ENCODE measurements at regions not wholly inside any gene's neighbourhood (a gene's known extent, or its start where the extent isn't known, plus 50 kb on each side); places are given as distances from the start of the nearest gene placed in this dataset.
"Not testable (repeated sequence)": the region's sequence is repeated elsewhere in the genome, so short reads cannot be mapped to it uniquely, and the experiment has no call there.

- no peak for DNase-seq
Observed at GRCh38 chr21:16426936-16427335, 697.2 kb downstream of the USP25 start.

DNA sequence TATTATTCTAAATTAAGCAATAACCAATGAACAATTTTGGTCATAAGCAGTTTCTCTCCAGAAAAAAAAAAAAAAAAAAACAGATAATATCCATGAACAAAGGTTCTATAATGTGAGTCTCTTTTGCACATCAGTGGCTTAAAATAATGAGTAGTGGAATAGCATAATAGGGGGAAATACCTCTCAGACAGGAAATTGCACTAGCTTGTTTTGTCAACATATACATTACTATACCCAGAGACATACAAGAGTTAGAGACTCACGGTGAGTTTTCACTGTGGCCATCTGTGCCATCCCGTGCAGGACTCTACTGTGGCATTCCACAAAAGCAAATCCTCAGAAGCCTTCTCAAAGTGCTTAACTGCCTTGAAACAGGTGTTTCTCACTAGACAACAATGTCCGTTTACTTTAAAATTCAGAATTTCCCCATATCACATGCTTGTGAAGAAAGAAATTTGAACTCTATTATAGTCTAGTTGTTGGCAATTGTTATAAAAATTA is 697.9 kb downstream of the USP25 start:
- DNase-seq, result no peak

DNA sequence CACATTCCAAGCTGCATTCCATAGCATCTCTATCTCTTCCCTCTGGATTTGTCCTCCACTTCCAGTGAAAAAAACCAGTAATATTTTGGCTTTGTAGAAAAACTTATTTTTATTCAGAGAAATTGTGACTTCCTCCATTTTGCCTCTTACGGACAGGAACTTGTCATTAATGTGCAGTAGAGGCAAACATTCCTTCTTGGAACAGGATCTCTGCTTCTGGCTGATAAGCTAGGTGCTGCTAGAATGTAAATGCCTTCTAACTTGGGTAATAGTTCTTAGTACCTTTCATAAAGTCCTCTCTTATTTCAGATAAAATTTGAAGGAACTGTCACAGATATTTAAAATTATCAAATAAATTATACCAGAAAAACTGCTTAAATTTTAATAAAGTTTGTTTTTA is 707.8 kb downstream of the USP25 start:
- no peak for DNase-seq

- no peak for DNase-seq
Observed at GRCh38 chr21:16438761-16439160, 709.0 kb downstream of the USP25 start.

DNA sequence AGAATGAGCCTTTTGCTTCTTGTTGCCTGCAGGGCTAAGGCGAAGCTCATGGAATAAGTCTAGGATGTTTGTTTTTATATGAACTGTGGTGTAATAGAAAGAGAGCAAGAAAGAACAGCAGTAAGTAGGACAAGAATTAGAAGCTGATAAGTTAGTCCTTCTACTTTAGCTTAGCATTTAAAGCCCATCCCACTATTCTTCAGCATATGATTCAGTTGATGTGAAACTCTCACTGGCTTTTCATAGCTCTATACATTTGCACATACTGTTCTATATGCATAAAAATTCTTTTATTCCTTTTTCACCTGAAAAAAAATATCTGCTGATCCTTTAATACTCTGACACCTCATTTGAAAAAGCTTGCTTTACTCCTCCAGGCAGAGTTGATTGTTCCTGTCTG is 712.0 kb downstream of the USP25 start:
- no peak for DNase-seq

- no peak for DNase-seq
Observed at GRCh38 chr21:16454399-16454798, 724.6 kb downstream of the USP25 start.

DNA sequence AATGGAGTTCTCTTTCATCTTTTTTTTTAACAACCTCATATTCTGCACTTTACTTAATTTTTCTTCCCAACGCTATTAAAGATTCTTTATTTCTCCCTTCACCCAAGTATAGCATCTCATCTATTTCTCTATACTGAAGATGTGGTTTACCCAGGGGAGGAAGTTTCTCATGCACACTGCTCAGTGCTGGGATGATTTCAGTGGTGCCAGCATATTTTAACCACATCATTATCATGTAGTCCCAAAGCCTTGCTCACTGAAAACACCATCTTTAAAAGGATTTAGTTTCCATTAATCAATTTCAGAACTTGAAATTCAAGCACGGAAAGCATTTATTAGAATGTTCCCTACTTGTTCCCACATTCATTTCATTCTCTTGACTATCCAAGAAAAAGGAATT is 725.7 kb downstream of the USP25 start:
- no peak for DNase-seq

- no peak for DNase-seq
Observed at GRCh38 chr21:16455978-16456377, 726.2 kb downstream of the USP25 start.

- DNase-seq, result no peak
Observed at GRCh38 chr21:16457498-16457897, 727.7 kb downstream of the USP25 start.

GRCh38 chr21:16460936-16461335 is 731.2 kb downstream of the USP25 start:
- no peak for DNase-seq

GRCh38 chr21:16464211-16464889 is 734.6 kb downstream of the USP25 start:
- DNase-seq, result not testable (repeated sequence)

DNA sequence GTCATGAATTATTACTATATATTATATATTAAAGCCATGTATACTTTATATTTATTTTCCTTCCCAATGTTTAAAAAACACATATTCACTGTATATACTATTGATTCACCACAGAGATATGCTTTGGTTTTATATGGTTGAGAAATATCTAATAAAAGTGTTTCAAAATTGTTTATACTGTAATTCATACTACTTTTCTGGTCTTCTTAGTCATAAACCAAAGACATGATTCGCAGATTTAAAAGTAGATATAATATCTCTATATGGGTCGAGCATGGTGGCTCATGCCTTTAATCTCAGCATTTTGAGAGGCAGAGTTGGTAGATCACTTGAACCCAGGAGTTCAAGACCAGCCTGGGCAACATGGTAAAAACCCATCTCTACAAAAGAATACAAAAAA is 738.4 kb downstream of the USP25 start:
- no peak for DNase-seq

DNA sequence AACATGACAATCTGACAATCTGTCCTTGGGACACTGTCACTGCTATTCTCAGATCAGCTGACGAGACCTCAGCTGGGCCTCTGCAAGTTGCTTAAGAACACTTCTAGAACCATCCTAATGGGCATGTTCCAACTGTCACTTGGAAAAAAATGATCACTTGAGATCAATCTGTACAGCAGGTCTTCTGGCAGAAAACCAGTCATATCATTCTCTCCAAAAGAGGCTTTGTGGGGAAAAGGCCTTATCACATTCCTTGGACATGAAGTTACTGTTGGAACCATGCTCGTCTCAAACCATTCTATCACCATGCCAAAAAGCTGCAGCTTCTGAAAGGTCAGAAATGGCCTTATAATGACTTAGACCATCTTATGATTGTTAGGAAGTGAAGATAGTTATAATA is 744.2 kb downstream of the USP25 start:
- DNase-seq, result no peak

- DNase-seq, result no peak
Observed at GRCh38 chr21:16476056-16476825, 746.5 kb downstream of the USP25 start.

DNA sequence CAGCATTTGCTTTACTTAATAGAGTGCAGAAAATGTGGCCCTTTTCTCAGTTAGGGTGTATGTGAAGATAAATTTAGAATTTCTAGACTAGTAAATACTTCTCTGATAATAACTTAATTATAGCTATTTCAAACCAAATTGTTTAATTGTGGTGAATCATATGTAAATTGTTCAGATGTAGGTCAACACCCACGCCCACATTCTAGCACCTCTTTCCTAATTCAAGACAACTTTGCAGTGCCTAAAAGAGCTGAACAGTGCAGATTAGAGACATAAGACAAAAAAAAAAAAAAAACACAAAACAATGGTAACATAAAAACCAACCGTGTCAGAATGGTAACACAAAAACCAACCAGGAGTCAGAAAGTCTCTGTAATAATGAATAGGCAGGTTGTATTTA is 758.3 kb downstream of the USP25 start:
- DNase-seq, result no peak

GRCh38 chr21:16492356-16492755 is 762.6 kb downstream of the USP25 start:
- no peak for DNase-seq

DNA sequence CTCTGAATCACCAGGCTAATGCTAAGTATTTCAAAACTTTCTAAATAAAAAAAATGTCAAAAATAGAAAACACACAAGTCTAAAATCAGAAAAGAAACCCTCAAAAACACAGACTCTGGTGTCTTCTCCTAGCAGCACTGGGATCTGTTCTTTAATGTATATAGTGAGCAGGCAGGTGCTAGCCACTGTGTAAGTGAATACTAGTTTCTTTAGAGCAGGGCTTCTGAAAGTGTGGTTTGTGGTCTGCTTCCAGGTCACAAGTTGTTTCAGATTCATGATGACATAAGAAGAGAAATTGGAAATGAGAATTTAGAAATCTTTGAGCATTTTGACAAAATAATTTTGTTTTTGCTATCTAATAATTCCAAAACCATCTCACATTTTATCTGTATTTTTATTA is 763.1 kb downstream of the USP25 start:
- DNase-seq, result no peak

DNA sequence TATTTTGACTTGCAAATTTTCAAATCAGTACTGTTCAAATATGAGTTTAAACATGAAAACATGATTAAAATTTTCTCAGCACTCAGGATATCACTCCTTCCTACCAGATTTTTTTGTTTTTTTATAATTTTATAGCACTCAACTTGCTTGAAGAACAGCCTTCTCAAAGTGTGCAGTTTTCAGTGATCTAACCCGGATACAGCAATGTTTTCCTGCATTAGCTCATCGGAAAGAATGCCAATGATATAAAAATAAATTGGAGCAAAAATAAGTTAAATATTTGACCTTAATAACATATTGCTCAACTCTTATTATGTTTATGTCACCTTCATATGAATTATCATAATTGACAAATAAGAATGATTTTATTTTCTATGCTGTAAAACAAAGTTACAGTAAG is 766.8 kb downstream of the USP25 start:
- no peak for DNase-seq

DNA sequence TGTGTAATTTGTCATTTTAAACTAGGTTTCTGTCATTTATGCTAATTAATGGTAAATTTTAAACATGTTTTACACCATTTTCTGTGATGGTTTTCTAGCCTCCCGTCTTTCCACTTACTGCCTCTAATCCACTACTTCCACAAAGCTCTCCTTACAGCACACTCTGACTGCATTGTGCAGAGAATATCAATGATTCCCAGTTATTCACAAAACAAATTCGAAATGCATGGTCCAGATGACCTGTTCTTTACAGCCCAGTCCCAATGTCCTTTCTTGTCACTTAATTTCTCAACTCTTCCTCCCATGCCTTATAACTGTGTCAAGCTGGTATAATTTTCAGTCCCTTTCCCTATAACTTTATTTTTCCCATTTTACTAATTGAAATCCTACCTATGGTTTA is 770.5 kb downstream of the USP25 start:
- DNase-seq, result no peak

GRCh38 chr21:16502273-16502672 is 772.5 kb downstream of the USP25 start:
- no peak for DNase-seq

- DNase-seq, result no peak
Observed at GRCh38 chr21:16502897-16503296, 773.1 kb downstream of the USP25 start.

DNA sequence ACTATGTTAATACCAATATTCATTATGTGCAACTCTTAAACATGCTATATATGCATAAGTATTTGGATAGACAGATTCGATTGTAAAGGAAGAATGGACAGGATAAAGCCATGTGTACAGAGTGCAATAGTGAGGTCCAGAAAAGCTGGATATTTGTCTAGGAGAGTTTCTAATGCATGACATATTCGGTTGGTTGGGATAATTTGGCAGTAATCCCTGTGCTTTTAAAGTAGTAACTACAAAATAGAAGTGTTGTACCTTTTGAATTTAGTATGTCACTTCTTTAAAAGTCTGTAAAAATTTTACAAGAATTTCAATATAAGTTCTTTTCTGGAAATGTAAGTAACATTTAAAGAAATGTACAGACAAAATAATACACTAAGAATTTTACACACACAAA is 774.5 kb downstream of the USP25 start:
- DNase-seq, result no peak

DNA sequence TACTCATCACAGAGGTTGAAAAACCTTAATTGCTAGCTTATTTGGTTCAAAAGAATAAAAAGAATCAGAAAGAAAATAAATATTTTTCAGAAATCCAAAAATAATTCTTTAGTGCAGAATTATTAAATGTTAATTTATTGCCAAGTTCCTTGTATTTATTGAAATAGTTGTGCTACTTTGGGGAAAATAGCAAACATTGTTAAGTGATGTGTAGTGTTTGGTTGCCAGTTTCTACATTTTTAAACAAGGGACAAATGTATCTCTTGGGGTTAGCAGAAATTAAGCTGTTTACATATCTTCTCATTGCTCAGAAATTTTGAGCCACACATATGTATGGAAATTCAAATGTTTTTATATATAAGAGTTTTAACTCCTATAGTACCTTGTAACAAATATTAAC is 775.0 kb downstream of the USP25 start:
- no peak for DNase-seq

- DNase-seq, result no peak
Observed at GRCh38 chr21:16509476-16509875, 779.7 kb downstream of the USP25 start.

DNA sequence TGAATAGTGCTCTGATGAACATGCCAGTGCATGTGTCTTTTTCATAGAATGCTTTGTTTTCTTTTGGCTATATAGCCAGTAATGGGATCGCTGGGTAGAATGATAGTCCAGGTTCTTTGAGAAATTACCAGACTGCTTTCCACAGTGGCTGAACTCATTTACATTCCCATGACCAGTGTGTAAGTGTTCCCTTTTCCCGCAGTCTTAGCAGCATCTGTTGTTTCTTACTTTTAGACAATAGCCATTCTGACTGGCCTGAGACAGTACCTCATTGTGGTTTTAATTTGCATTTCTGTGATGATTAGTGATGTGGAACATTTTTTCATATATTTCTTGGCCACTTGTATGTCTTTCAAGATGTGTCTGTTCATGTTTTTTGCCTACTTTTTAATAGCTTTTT is 784.5 kb downstream of the USP25 start:
- no peak for DNase-seq
